ENCODE measurements at regions not wholly inside any gene's neighbourhood (a gene's known extent, or its start where the extent isn't known, plus 50 kb on each side); places are given as distances from the start of the nearest gene placed in this dataset.
"Not testable (repeated sequence)": the region's sequence is repeated elsewhere in the genome, so short reads cannot be mapped to it uniquely, and the experiment has no call there.

DNA sequence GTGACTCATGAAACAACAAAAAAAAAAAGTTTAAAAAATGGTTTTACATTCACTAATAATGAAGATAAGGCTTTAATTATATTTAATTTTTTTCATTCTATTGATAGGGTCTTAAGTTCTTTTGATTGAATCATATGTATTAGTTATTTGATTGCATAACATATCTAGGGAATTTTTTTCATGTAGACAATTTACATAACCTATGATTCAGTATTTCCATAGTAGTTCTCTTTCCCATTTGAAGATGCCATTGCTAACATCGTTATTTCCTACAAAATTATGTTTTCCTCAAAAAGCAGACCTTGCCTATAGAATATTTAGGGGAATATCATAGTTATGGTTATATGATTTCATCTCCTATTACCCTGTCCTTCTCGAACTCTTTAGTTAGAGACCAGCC, 463.4 kb downstream of the TFAP2B start:
- no peak overlapping the region for H3K4me3 Mint-ChIP-seq
- POLR2A ChIA-PET = no interaction called here
- H3K4me1 Mint-ChIP-seq = no peaks in the 10 kb centered on the region
- no peaks in the 10 kb centered on the region for H3K36me3 Mint-ChIP-seq (ENCODE audit: low read depth)
- DNase-seq = no peak
- CTCF ChIA-PET = no interaction called here
- no peaks in the 10 kb centered on the region for H3K9me3 Mint-ChIP-seq
- no peak overlapping the region for H3K27ac Mint-ChIP-seq
- no peaks in the 10 kb centered on the region for H3K27me3 Mint-ChIP-seq

GRCh38 chr6:51283723-51284355, 465.2 kb downstream of the TFAP2B start:
- no peak overlapping the region for H3K4me3 Mint-ChIP-seq
- POLR2A ChIA-PET = no interaction called here
- CTCF ChIA-PET = no interaction called here
- no peaks in the 10 kb centered on the region for H3K36me3 Mint-ChIP-seq (ENCODE audit: low read depth)
- no peaks in the 10 kb centered on the region for H3K27me3 Mint-ChIP-seq
- H3K4me1 Mint-ChIP-seq = no peaks in the 10 kb centered on the region
- no peak overlapping the region for H3K27ac Mint-ChIP-seq
- H3K9me3 Mint-ChIP-seq = no peaks in the 10 kb centered on the region
- no peak for DNase-seq

- Mint-ChIP-seq H3K36me3 (ENCODE audit: low read depth) (no peaks in the 10 kb centered on the region), H3K4me1 (no peaks in the 10 kb centered on the region)
- CTCF ChIA-PET = interaction anchor here (1.5 kb wide), 1 partner anchor 54 kb away, joined by 3 read pairs; no protein-coding TSS in a partner anchor
Measured at GRCh38 chr6:51285876-51286275, 467.2 kb downstream of the TFAP2B start.

DNA sequence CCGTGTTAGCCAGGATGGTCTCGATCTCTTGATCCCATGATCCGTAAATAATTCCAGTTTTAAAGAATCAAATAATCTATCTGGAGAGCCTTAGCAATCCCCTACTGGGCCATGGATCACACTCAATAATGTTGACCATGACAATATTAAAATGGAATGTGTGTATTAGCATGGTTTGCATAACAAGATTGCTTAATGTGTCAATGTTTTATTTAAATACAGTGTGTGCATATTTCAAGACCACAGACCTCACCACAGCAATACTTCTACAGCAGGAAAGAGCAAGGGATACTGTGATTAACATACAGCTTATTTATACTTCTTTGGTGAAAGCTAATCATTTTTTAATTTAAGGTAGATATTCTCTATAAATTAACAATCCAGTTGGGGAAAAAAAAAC, 470.4 kb downstream of the TFAP2B start:
- Mint-ChIP-seq H3K4me1 (no peaks in the 10 kb centered on the region), H3K4me3 (no peak overlapping the region), H3K27me3 (no peaks in the 10 kb centered on the region), H3K36me3 (ENCODE audit: low read depth) (no peaks in the 10 kb centered on the region), H3K27ac (no peak overlapping the region), H3K9me3 (no peaks in the 10 kb centered on the region)
- DNase-seq = no peak
- CTCF ChIA-PET = no interaction called here
- POLR2A ChIA-PET = no interaction called here

More at GRCh38 chr6:51285876-51286275, 467.2 kb downstream of the TFAP2B start:
- no peak for DNase-seq
- no peaks in the 10 kb centered on the region for H3K9me3 Mint-ChIP-seq
- H3K27ac Mint-ChIP-seq = no peak overlapping the region
- no peaks in the 10 kb centered on the region for H3K27me3 Mint-ChIP-seq
- POLR2A ChIA-PET = no interaction called here
- no peak overlapping the region for H3K4me3 Mint-ChIP-seq

- no peak overlapping the region for H3K27ac Mint-ChIP-seq
- H3K27me3 Mint-ChIP-seq = no peaks in the 10 kb centered on the region
- ChIA-PET POLR2A (no interaction called here), CTCF (no interaction called here)
- no peaks in the 10 kb centered on the region for H3K9me3 Mint-ChIP-seq
- H3K4me3 Mint-ChIP-seq = no peak overlapping the region
- no peaks in the 10 kb centered on the region for H3K4me1 Mint-ChIP-seq
- no peaks in the 10 kb centered on the region for H3K36me3 Mint-ChIP-seq (ENCODE audit: low read depth)
- no peak for DNase-seq
Measured at GRCh38 chr6:51292659-51293058, 474.0 kb downstream of the TFAP2B start.

DNA sequence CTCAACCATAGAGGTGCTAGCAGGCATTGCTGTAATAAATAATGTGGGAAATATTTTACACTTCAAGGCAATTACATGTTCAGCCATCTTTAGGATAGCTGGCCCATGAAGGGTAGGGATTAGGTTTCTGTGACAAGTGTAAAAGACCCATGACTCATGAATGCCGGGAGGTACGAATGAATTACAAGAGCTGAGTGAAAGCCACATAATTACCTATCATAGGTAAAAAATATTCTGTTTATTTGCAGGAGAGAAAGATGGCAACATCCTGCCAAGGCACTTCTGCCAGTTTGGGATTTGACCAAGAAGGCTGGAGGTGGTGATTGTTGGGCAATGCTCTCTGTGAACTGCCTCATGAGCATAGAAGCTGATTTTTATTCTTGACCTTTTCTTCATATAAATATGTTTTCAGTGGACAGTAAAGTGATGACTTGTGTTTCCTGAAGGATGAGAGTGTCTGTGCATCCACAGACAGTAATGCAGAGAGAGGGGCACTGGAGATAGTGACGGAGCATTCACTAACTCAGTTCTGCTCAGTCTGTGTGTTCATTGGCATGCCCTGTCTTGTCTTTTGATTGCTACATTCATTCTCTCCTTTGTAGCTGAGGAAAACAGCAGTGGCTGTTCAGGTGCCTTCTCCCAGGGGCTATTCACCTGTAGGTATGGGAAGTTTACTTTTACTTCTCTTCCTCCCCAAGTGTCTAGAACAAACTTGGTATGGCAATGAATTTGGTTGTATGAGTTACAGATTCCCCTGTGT, 481.1 kb downstream of the TFAP2B start:
- H3K36me3 Mint-ChIP-seq (ENCODE audit: low read depth) = no peaks in the 10 kb centered on the region
- no peak overlapping the region for H3K27ac Mint-ChIP-seq
- no peaks in the 10 kb centered on the region for H3K9me3 Mint-ChIP-seq
- ChIA-PET POLR2A (no interaction called here), CTCF (no interaction called here)
- no peak overlapping the region for H3K4me3 Mint-ChIP-seq
- H3K4me1 Mint-ChIP-seq = no peaks in the 10 kb centered on the region
- H3K27me3 Mint-ChIP-seq = no peaks in the 10 kb centered on the region
- DNase-seq = no peak

DNA sequence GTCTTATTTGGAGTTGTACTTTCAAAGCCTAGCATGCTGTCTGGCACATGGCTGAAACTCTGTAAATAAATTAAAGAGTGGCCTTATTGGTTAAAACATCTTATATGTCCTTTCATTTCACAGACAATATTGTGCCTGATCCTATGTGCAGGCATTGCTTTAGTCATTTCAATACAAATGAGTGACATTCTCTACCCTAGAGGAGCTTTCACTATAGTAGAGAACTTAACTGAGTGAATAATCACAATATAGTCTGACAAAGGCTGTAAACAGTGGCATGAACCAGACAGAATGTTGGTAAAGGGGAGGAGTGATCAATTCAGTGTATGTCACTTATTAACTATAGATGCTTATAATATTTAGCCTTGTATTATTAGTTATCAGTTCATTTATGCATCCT, 481.8 kb downstream of the TFAP2B start:
- H3K4me1 Mint-ChIP-seq = no peaks in the 10 kb centered on the region
- H3K4me3 Mint-ChIP-seq = no peak overlapping the region
- POLR2A ChIA-PET = no interaction called here
- CTCF ChIA-PET = no interaction called here
- no peak overlapping the region for H3K27ac Mint-ChIP-seq
- DNase-seq = no peak
- no peaks in the 10 kb centered on the region for H3K27me3 Mint-ChIP-seq
- H3K36me3 Mint-ChIP-seq (ENCODE audit: low read depth) = no peaks in the 10 kb centered on the region
- H3K9me3 Mint-ChIP-seq = no peaks in the 10 kb centered on the region

- Mint-ChIP-seq H3K9me3 (no peaks in the 10 kb centered on the region), H3K4me1 (no peaks in the 10 kb centered on the region), H3K4me3 (no peak overlapping the region), H3K27me3 (no peaks in the 10 kb centered on the region), H3K27ac (no peak overlapping the region), H3K36me3 (ENCODE audit: low read depth) (no peaks in the 10 kb centered on the region)
- no peak for DNase-seq
- POLR2A ChIA-PET = no interaction called here
- CTCF ChIA-PET = no interaction called here
Measured at GRCh38 chr6:51301962-51302361, 483.3 kb downstream of the TFAP2B start.

GRCh38 chr6:51302431-51302830, 483.8 kb downstream of the TFAP2B start:
- Mint-ChIP-seq H3K27ac (no peak overlapping the region), H3K27me3 (no peaks in the 10 kb centered on the region), H3K4me1 (no peaks in the 10 kb centered on the region), H3K9me3 (no peaks in the 10 kb centered on the region), H3K36me3 (ENCODE audit: low read depth) (no peaks in the 10 kb centered on the region), H3K4me3 (no peak overlapping the region)
- ChIA-PET POLR2A (no interaction called here), CTCF (no interaction called here)
- no peak for DNase-seq

DNA sequence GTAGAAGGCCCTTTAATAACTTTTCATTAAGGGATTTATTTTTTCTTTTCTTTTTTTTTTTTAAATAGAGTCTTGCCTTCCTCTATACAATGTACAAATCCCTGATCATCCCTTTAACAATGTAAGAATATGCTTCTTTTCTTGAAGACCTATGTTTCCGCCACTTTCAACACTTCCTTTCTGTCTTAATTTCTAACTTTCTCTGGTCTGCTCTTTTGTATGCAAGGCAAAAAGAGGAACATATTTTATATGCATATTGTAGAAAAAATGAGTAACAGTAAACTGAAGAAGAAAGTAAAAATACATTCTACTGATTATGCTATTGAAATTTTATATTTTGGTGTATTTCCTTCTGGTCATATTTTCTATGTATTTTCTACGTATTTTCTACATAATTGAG, 484.7 kb downstream of the TFAP2B start:
- H3K27ac Mint-ChIP-seq = no peak overlapping the region
- ChIA-PET CTCF (no interaction called here), POLR2A (no interaction called here)
- H3K4me3 Mint-ChIP-seq = no peak overlapping the region
- H3K9me3 Mint-ChIP-seq = no peaks in the 10 kb centered on the region
- no peaks in the 10 kb centered on the region for H3K36me3 Mint-ChIP-seq (ENCODE audit: low read depth)
- H3K4me1 Mint-ChIP-seq = no peaks in the 10 kb centered on the region
- no peaks in the 10 kb centered on the region for H3K27me3 Mint-ChIP-seq
- no peak for DNase-seq

GRCh38 chr6:51314965-51315364, 496.3 kb downstream of the TFAP2B start:
- no peaks in the 10 kb centered on the region for H3K36me3 Mint-ChIP-seq (ENCODE audit: low read depth)
- no peak for DNase-seq
- no peaks in the 10 kb centered on the region for H3K4me1 Mint-ChIP-seq
- ChIA-PET POLR2A (no interaction called here), CTCF (no interaction called here)
- no peaks in the 10 kb centered on the region for H3K9me3 Mint-ChIP-seq
- H3K27ac Mint-ChIP-seq = no peak overlapping the region
- H3K27me3 Mint-ChIP-seq = no peaks in the 10 kb centered on the region
- no peak overlapping the region for H3K4me3 Mint-ChIP-seq

GRCh38 chr6:51318674-51319073, 500.0 kb downstream of the TFAP2B start:
- H3K36me3 Mint-ChIP-seq (ENCODE audit: low read depth) = no peaks in the 10 kb centered on the region
- ChIA-PET POLR2A (no interaction called here), CTCF (no interaction called here)
- H3K9me3 Mint-ChIP-seq = no peaks in the 10 kb centered on the region
- no peaks in the 10 kb centered on the region for H3K27me3 Mint-ChIP-seq
- no peak overlapping the region for H3K27ac Mint-ChIP-seq
- no peak overlapping the region for H3K4me3 Mint-ChIP-seq
- H3K4me1 Mint-ChIP-seq = no peaks in the 10 kb centered on the region
- DNase-seq = no peak

GRCh38 chr6:51321477-51321876, 502.8 kb downstream of the TFAP2B start:
- H3K27ac Mint-ChIP-seq; H3K4me1 Mint-ChIP-seq; CTCF ChIA-PET; H3K27me3 Mint-ChIP-seq; H3K4me3 Mint-ChIP-seq; POLR2A ChIA-PET; DNase-seq; H3K9me3 Mint-ChIP-seq; H3K36me3 Mint-ChIP-seq (ENCODE audit: low read depth): not testable (repeated sequence)

- Mint-ChIP-seq H3K4me3 (no peak overlapping the region), H3K9me3 (no peaks in the 10 kb centered on the region), H3K27me3 (no peaks in the 10 kb centered on the region), H3K36me3 (ENCODE audit: low read depth) (no peaks in the 10 kb centered on the region), H3K4me1 (no peaks in the 10 kb centered on the region), H3K27ac (no peak overlapping the region)
- no peak for DNase-seq
- POLR2A ChIA-PET = no interaction called here
- CTCF ChIA-PET = no interaction called here
Measured at GRCh38 chr6:51322505-51322904, 503.8 kb downstream of the TFAP2B start.

Measured in activated CD4-positive, alpha-beta T cell treated with anti-CD3 and anti-CD28 coated beads, Interleukin-2, amount 10 ng/mL, durations not matched to agents 7 days and 5 days (primary cell).